ENCODE measurements at regions not wholly inside any gene's neighbourhood (a gene's known extent, or its start where the extent isn't known, plus 50 kb on each side); places are given as distances from the start of the nearest gene placed in this dataset.
"Not testable (repeated sequence)": the region's sequence is repeated elsewhere in the genome, so short reads cannot be mapped to it uniquely, and the experiment has no call there.

DNA sequence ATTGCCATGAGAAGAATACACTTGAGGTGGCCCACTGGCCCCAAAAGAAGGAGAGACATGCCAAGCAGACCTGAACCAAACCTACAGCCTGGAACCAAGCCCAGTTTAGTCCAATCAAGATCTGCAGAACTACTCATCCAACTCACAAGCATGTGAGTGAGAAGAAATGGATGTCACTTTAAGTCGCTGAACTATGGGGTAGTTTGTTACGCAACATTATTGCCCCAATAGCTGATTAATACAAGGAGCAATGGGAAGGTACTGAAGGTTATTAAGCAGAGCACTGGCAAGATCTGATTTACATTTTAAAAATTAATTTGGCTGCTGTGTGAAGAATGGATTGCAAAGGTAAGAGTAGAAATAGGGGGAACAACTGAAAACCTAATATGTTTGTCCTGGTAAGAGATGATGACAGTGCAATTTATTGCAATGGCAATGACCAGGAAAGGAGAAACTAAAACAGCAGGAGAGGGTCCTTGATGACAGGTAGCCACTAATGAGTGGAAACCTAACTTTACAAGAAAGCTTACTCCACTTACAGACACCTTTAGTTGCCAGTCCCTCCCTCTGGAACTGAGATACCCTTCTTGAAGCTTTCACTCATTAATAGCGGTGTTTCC lies 132.9 kb upstream of the GRIA1 start:
- intact Hi-C loops (cut with micrococcal nuclease), result loop anchor here (5.0 to 10.0 kb wide), 2 partner anchors 680 to 833 kb away; partner anchors contain the start of genes FAM114A2 and MFAP3
- Mint-ChIP-seq H3K4me3 (no peak overlapping the region), H3K27ac (no peak overlapping the region), H3K27me3 (ENCODE audit: insufficient read depth) (peaks cover 8% of the 10 kb centered on the region), H3K4me1 (ENCODE audit: low read depth) (peaks cover 16% of the 10 kb centered on the region), H3K9me3 (peaks cover 10% of the 10 kb centered on the region), H3K36me3 (ENCODE audit: low read depth) (peaks cover 2% of the 10 kb centered on the region)
- DNase-seq (ENCODE audit: low spot score), result no peak

DNA sequence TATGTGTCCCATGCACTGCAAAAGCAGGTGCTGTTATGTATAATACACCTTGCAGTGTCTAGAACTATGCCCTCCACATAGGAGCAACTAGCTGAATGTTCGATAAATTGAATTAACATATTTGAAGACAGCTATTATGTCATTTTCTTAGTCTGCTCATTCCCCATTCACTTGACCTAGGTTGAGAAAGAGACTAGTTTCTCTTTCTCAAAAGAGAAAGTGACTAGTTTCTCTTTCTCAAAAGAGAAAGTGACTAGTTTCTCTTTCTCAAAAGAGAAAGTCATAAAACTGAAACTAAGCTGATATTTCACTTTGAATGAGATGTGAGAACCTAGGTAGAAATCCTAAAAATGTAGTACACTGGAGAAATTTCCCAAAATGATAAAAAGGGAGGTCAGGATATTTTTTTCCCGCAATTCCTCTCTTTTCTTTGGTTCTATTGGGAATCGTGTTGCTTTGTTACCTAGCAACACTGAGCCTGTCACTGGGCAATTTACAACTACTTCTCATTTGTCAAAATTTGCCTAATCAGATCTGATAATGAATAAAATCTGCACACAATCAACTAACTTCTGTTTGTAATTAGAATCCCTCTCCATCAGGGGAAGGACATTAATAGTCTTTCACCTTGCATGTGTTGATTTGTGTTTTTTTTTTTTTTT lies 132.0 kb upstream of the GRIA1 start:
- Mint-ChIP-seq H3K27ac (no peak overlapping the region), H3K4me1 (ENCODE audit: low read depth) (peaks cover 8% of the 10 kb centered on the region), H3K9me3 (peaks cover 10% of the 10 kb centered on the region), H3K4me3 (no peak overlapping the region), H3K27me3 (ENCODE audit: insufficient read depth) (peaks cover 8% of the 10 kb centered on the region), H3K36me3 (ENCODE audit: low read depth) (peaks cover 2% of the 10 kb centered on the region)
- intact Hi-C loops (cut with micrococcal nuclease), result loop anchor here (5.0 to 10.0 kb wide), 2 partner anchors 679 to 834 kb away; partner anchors contain the start of genes FAM114A2 and MFAP3
- no peak for DNase-seq (ENCODE audit: low spot score)

DNA sequence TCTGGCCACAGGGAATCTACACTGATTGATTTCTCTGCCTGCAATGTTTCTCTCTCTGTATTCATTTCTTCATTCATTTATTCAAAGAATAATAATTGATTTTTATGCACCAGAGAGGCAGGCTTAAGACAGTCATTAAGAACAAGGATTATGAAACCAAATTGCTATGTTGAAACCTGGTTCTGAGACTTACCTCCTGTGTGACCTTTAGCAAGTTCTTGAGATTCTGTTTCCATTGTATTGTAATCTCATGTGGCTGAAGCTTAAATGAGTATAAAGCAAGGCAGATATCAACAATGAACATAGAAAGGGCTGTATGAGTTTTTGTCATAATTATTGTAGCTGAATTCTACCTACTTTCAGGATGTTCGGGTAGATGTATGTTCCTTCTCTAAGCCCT lies 129.6 kb upstream of the GRIA1 start:
- H3K4me3 Mint-ChIP-seq, result no peak overlapping the region
- H3K9me3 Mint-ChIP-seq, result peaks cover 13% of the 10 kb centered on the region
- H3K27me3 Mint-ChIP-seq (ENCODE audit: insufficient read depth), result peaks cover 5% of the 10 kb centered on the region
- intact Hi-C loops (cut with micrococcal nuclease), result no loop called here
- H3K27ac Mint-ChIP-seq, result no peak overlapping the region
- H3K36me3 Mint-ChIP-seq (ENCODE audit: low read depth), result peaks cover 2% of the 10 kb centered on the region
- peaks cover 6% of the 10 kb centered on the region for H3K4me1 Mint-ChIP-seq (ENCODE audit: low read depth)
- DNase-seq (ENCODE audit: low spot score), result no peak

DNA sequence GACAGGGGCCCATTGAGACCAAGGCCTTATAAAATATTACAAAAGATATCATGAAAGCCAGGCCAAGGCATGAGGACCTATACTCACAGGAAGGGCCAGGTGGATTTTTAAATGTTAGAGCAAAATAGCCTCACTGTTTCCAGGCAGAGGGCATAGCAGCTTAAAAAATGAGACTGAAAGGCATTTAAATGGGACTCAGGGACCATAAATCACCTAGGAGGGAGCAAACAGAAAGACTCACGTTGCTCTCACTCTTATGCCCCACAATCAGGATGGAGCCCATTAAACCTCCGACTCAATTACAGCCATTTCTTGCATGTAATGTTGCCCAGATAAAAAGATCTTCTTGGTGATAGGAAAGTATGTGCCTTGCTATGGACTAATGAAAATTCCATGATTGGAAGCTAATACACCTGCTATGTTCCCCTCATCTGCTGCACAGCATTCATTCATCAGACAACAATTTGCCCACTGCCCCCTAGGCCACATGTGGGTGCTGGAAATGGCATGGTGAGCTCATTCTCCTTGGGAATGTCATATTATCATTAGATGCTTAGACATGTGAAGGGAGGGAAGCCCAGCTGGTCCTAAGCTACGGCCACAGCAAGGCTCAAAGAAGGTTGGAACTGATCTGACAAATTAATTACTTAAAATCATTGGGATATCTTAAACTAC lies 128.6 kb upstream of the GRIA1 start:
- no peak overlapping the region for H3K27ac Mint-ChIP-seq
- H3K36me3 Mint-ChIP-seq (ENCODE audit: low read depth), result peaks cover 2% of the 10 kb centered on the region
- H3K9me3 Mint-ChIP-seq, result peaks cover 10% of the 10 kb centered on the region
- DNase-seq (ENCODE audit: low spot score), result no peak
- no peak overlapping the region for H3K4me3 Mint-ChIP-seq
- H3K27me3 Mint-ChIP-seq (ENCODE audit: insufficient read depth), result peaks cover 2% of the 10 kb centered on the region
- intact Hi-C loops (cut with micrococcal nuclease), result no loop called here
- peaks cover 6% of the 10 kb centered on the region for H3K4me1 Mint-ChIP-seq (ENCODE audit: low read depth)

DNA sequence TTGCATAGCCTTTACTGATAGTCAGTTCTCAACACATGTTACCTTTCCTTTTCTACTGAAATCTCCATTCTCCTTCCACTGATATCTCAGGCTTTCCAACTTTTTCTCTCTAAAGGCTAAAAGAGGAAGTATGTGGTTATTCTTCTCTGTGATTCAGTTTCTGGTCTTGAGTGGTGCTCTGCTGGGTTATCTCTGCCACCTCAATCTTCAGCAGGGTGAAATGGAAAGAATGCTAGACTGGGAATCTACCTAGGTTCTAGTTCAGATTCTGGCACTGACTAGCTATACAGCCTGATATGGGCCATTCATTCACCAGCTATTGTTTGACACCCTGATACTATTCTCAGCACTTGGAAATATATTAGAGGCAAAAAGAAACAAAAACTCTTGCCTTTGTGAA lies 124.9 kb upstream of the GRIA1 start:
- intact Hi-C loops (cut with micrococcal nuclease), result no loop called here
- Mint-ChIP-seq H3K27ac (no peak overlapping the region), H3K27me3 (ENCODE audit: insufficient read depth) (no peaks in the 10 kb centered on the region), H3K4me1 (ENCODE audit: low read depth) (no peaks in the 10 kb centered on the region), H3K9me3 (peaks cover 3% of the 10 kb centered on the region), H3K4me3 (no peak overlapping the region), H3K36me3 (ENCODE audit: low read depth) (no peaks in the 10 kb centered on the region)
- DNase-seq (ENCODE audit: low spot score), result no peak

DNA sequence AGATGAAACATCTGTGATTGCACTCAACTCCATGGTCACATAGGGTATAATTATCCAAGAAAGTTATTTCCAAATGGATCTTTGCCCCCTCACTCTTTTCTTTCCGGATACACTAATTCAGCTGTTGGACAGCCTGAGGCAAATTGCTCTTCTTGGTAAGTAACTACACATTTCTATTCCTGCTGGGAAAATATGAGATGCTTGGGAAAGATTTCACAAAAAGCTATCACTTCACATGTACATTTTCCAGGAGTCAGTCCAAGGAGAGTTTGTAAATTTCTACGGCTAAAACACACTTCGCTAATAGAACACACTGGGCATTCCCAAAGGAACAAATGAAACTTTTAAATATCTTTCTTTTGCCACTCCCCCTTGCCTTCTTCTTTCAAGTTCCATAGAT lies 123.0 kb upstream of the GRIA1 start:
- Mint-ChIP-seq H3K9me3 (peaks cover 3% of the 10 kb centered on the region), H3K27ac (no peak overlapping the region), H3K27me3 (ENCODE audit: insufficient read depth) (no peaks in the 10 kb centered on the region), H3K4me3 (no peak overlapping the region), H3K36me3 (ENCODE audit: low read depth) (no peaks in the 10 kb centered on the region), H3K4me1 (ENCODE audit: low read depth) (no peaks in the 10 kb centered on the region)
- intact Hi-C loops (cut with micrococcal nuclease), result no loop called here
- DNase-seq (ENCODE audit: low spot score), result no peak

DNA sequence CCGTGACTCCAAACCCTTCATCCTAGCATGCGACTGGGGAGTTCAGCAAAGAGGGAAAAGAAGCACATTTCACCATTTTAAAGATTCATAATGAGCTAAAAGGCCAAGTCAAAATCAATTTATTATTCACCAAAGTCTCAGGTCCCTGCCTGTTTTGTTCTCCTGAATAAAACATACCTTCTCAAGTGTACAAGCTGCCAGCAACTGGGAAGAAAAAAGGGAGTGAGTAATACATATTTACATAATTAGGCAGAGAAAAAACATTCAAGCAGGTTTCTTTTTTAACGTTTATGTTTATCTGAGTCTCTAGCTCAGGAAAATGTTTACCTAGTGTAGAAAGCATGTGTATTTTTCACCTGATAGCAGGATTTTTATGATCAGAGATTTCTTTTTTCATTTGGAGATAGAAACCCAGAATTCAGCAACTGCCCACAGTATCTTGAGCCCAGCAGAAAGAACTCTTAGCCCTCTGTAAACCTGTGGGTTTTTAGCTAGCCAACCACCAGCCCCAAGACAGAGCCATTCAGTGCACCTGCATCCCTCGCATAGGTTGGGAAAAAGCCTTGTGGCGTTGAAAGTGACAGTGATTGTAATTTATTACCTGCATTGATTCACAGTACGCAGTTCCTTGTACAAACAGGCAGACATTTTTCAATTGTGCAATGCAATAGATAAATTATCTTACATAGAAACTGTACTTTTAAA lies 117.9 kb upstream of the GRIA1 start:
- H3K4me1 Mint-ChIP-seq (ENCODE audit: low read depth), result no peaks in the 10 kb centered on the region
- no peaks in the 10 kb centered on the region for H3K9me3 Mint-ChIP-seq
- intact Hi-C loops (cut with micrococcal nuclease), result no loop called here
- no peaks in the 10 kb centered on the region for H3K36me3 Mint-ChIP-seq (ENCODE audit: low read depth)
- DNase-seq (ENCODE audit: low spot score), result no peak
- H3K27ac Mint-ChIP-seq, result no peak overlapping the region
- H3K4me3 Mint-ChIP-seq, result no peak overlapping the region
- H3K27me3 Mint-ChIP-seq (ENCODE audit: insufficient read depth), result no peaks in the 10 kb centered on the region

DNA sequence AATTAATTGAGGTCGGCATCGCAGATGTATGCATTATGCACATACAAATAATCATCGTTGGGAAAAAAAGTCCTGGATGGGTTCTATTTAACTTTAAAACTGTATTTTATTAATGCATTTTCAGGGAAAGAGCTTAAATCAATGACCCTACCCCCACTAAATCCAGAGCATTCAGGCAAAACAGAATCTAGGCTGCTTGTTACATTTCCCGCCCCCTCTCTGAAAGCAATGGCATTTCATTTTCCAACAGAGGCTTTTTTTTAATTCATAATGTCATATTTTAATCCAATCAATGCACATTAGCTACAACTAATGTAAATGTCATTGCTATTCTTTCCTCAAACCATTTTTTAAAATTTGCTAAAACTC lies 117.4 kb upstream of the GRIA1 start:
- no peaks in the 10 kb centered on the region for H3K27me3 Mint-ChIP-seq (ENCODE audit: insufficient read depth)
- no peaks in the 10 kb centered on the region for H3K36me3 Mint-ChIP-seq (ENCODE audit: low read depth)
- no peaks in the 10 kb centered on the region for H3K4me1 Mint-ChIP-seq (ENCODE audit: low read depth)
- no peaks in the 10 kb centered on the region for H3K9me3 Mint-ChIP-seq
- no peak for DNase-seq (ENCODE audit: low spot score)
- H3K27ac Mint-ChIP-seq, result no peak overlapping the region
- intact Hi-C loops (cut with micrococcal nuclease), result no loop called here
- H3K4me3 Mint-ChIP-seq, result no peak overlapping the region

DNA sequence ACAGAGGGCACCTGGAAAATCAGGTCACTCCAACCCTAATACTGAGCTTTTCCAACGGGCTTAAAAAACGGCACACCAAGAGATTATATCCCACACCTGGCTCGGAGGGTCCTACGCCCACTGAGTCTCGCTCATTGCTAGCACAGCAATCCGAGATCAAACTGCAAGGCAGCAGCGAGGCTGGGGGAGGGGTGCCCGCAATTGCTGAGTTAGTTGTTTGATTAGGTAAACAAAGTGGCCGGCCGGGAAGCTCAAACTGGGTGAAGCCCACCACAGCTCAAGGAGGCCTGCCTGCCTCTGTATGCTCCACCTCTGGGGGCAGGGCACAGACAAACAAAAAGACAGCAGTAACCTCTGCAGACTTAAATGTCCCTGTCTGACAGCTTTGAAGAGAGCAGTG lies 108.8 kb upstream of the GRIA1 start:
- DNase-seq (ENCODE audit: low spot score); H3K27me3 Mint-ChIP-seq (ENCODE audit: insufficient read depth); H3K4me1 Mint-ChIP-seq (ENCODE audit: low read depth); intact Hi-C loops (cut with micrococcal nuclease); H3K9me3 Mint-ChIP-seq; H3K4me3 Mint-ChIP-seq; H3K36me3 Mint-ChIP-seq (ENCODE audit: low read depth); H3K27ac Mint-ChIP-seq: not testable (repeated sequence)

DNA sequence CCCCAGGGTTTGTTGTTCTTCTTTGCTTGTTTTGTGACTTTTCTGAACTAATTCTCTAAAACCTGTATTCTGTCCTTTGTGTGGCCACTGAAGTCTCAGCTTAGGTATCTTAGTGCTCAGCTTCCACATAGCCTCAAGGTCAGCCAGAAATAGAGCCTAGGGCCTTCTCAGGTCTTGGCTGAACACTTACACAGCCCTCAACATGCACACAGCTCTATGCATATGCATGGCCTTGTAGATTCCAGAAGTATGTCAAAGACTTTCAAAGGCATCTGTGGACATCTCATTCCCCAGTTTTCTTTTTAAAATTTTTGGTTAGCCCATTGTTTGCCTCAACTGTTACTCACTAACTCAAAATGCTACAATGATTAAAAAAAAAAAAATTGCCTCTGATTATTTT lies 99.9 kb upstream of the GRIA1 start:
- Mint-ChIP-seq H3K27me3 (ENCODE audit: insufficient read depth) (no peaks in the 10 kb centered on the region), H3K36me3 (ENCODE audit: low read depth) (no peaks in the 10 kb centered on the region), H3K4me1 (ENCODE audit: low read depth) (no peaks in the 10 kb centered on the region), H3K4me3 (no peak overlapping the region), H3K27ac (no peak overlapping the region), H3K9me3 (no peaks in the 10 kb centered on the region)
- intact Hi-C loops (cut with micrococcal nuclease), result no loop called here
- no peak for DNase-seq (ENCODE audit: low spot score)

DNA sequence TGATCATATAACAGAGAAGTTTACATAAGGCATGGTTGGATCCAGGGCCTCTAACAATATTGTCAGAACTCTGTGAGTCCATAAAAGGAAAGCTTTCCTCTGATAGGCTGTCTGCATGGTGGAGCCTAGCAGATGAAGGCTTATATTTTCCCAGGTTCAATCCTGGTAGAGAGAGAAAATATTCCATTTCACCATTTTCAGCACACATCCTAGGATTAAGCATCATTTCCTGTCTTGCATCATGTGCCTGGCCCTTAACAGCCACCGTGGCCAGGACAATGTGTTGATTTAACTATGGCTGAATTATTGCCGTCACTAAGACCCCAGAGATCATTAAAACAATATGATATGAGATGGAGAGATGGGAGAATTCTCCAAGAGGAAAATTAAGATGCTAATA lies 90.9 kb upstream of the GRIA1 start:
- intact Hi-C loops (cut with micrococcal nuclease), result no loop called here
- H3K36me3 Mint-ChIP-seq (ENCODE audit: low read depth), result no peaks in the 10 kb centered on the region
- H3K9me3 Mint-ChIP-seq, result no peaks in the 10 kb centered on the region
- H3K27ac Mint-ChIP-seq, result no peak overlapping the region
- H3K4me1 Mint-ChIP-seq (ENCODE audit: low read depth), result no peaks in the 10 kb centered on the region
- no peak for DNase-seq (ENCODE audit: low spot score)
- H3K4me3 Mint-ChIP-seq, result no peak overlapping the region
- H3K27me3 Mint-ChIP-seq (ENCODE audit: insufficient read depth), result no peaks in the 10 kb centered on the region

DNA sequence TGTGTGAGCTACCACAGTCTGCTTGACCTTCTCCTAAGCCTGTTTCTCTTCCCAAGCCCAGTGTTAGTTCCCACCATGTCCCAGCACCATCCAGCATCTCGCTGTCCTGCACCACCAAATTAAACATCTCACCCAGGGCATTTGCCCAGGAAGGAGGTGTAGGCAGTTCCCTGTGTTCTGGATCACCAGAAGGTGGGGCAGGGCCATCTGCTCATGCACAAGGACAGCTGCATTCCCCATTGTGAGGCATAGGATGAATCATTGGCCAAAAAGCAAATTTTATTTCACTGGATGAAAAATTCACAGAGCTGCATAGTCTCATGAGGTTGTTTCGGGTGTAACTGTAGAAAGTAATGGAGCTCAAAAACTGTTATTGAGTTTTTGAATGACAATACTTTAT lies 89.5 kb upstream of the GRIA1 start:
- Mint-ChIP-seq H3K4me1 (ENCODE audit: low read depth) (no peaks in the 10 kb centered on the region), H3K4me3 (no peak overlapping the region), H3K36me3 (ENCODE audit: low read depth) (no peaks in the 10 kb centered on the region), H3K9me3 (no peaks in the 10 kb centered on the region), H3K27me3 (ENCODE audit: insufficient read depth) (no peaks in the 10 kb centered on the region), H3K27ac (no peak overlapping the region)
- no peak for DNase-seq (ENCODE audit: low spot score)
- intact Hi-C loops (cut with micrococcal nuclease), result no loop called here

DNA sequence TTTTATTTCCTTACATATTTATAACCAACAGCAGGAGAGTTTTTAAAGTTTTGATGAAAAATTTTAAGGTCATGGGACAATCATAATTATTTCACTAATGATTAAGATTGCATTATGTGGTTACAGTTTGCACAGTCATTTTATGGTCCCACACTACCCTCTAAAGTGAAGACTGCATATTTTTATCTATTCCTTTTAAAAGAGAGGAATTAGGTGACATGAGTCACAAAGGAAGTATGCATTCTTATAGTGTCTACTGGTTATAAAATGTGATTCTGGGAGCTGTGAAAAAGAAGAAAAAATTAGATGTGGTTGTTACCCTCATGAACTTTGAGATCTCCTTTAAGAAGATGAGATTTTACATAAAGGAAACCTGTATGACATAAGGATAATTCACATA lies 87.9 kb upstream of the GRIA1 start:
- H3K27ac Mint-ChIP-seq, result no peak overlapping the region
- H3K4me3 Mint-ChIP-seq, result no peak overlapping the region
- no peaks in the 10 kb centered on the region for H3K27me3 Mint-ChIP-seq (ENCODE audit: insufficient read depth)
- no peak for DNase-seq (ENCODE audit: low spot score)
- intact Hi-C loops (cut with micrococcal nuclease), result no loop called here
- H3K36me3 Mint-ChIP-seq (ENCODE audit: low read depth), result no peaks in the 10 kb centered on the region
- no peaks in the 10 kb centered on the region for H3K9me3 Mint-ChIP-seq
- H3K4me1 Mint-ChIP-seq (ENCODE audit: low read depth), result no peaks in the 10 kb centered on the region
